WI38 (cell line): ENCODE measurements at regions not wholly inside any gene's neighbourhood (a gene's known extent, or its start where the extent isn't known, plus 50 kb on each side); places are given as distances from the start of the nearest gene placed in this dataset.

ENCODE experiments used
- H3K4me3 ChIP-seq: 2 replicates; pipeline ENCODE4 v1.5.1; 2011; ENCODE audit warnings: low read depth, mild to moderate bottlenecking, control low read depth, low read length
- TF ChIP-seq, protein P1 (sequence below): IDR thresholded peaks from 2 replicates; pipeline ENCODE4 v1.5.1; 2012; ENCODE audit warnings: low read depth, mild to moderate bottlenecking, control low read depth, low read length

GRCh38 chr5:145110834-145111233, 724.3 kb downstream of the PRELID2 start:
- TF ChIP-seq, protein P1, sequence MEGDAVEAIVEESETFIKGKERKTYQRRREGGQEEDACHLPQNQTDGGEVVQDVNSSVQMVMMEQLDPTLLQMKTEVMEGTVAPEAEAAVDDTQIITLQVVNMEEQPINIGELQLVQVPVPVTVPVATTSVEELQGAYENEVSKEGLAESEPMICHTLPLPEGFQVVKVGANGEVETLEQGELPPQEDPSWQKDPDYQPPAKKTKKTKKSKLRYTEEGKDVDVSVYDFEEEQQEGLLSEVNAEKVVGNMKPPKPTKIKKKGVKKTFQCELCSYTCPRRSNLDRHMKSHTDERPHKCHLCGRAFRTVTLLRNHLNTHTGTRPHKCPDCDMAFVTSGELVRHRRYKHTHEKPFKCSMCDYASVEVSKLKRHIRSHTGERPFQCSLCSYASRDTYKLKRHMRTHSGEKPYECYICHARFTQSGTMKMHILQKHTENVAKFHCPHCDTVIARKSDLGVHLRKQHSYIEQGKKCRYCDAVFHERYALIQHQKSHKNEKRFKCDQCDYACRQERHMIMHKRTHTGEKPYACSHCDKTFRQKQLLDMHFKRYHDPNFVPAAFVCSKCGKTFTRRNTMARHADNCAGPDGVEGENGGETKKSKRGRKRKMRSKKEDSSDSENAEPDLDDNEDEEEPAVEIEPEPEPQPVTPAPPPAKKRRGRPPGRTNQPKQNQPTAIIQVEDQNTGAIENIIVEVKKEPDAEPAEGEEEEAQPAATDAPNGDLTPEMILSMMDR = no peak
- no peak overlapping the region for H3K4me3 ChIP-seq

GRCh38 chr5:145110181-145110580, 725.0 kb downstream of the PRELID2 start:
- TF ChIP-seq, protein P1 = no peak

DNA sequence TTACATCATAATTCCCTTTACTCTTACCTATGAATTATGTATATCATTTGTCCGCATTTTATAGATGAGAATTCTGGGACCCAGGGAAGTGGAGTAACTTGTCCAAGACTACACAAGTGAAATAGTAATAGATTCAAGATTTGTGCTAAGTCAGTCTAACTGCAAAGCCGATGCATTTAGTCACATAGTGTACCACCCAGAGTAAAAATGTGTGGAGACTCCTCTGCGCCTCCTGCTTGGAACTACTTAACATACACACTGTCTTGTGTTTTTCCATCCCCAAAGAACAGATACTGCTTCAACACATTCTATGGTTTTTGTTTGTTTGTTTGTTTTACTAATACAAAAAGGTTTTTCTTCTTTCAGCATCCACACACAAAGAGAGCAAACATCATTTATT, 729.8 kb downstream of the PRELID2 start:
- H3K4me3 ChIP-seq = no peak overlapping the region
- TF ChIP-seq, protein P1 = no peak

More at GRCh38 chr5:145110181-145110580, 725.0 kb downstream of the PRELID2 start:
- H3K4me3 ChIP-seq = no peak overlapping the region

GRCh38 chr5:145104106-145104505, 731.0 kb downstream of the PRELID2 start:
- TF ChIP-seq, protein P1 = no peak
- no peak overlapping the region for H3K4me3 ChIP-seq

DNA sequence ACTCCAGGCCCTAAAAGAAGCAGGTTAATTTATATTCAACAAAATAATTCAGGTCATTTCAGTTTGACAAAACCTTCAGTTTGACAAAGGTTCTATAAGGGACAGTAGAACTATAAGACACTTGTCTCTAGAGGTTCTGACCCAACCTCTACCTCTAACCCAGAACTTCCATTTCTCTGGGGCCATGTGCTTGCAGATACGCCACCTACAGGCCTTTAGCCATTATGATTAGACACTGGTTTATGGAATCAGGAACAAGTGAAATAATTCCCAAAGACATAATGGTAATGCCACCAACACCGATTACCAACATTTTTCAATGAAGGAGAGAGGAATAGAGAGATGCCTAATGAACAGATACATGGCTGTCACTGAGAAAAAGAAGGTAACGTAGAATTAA, 733.9 kb downstream of the PRELID2 start:
- TF ChIP-seq, protein P1 = peak; percentile 33; the same call in 1 of the 2 replicates
- no peak overlapping the region for H3K4me3 ChIP-seq

DNA sequence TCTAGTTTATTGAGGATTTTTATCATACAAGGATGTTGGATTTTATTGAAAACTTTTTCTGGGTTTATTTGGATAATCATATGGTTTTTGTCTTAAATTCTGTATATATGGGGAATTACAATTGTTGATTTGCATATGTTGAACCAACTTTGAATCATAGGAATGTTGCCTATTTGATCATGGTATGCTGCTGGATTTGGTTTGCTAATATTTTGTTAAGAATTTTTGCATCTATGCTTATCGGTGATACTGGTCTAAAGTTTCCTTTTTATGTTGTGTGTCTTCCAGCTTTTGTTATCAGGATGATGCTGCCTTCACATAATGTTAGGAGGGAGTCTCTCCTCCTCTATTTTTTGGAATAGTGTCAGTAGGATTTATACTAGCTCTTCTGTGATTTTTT, 745.0 kb downstream of the PRELID2 start:
- TF ChIP-seq, protein P1 = no peak
- H3K4me3 ChIP-seq = no peak overlapping the region

- TF ChIP-seq, protein P1 = no peak
- no peak overlapping the region for H3K4me3 ChIP-seq
Observed at GRCh38 chr5:145084834-145085233, 750.3 kb downstream of the PRELID2 start.
